ENCODE measurements at regions not wholly inside any gene's neighbourhood (a gene's known extent, or its start where the extent isn't known, plus 50 kb on each side); places are given as distances from the start of the nearest gene placed in this dataset.
"Not testable (repeated sequence)": the region's sequence is repeated elsewhere in the genome, so short reads cannot be mapped to it uniquely, and the experiment has no call there.

DNA sequence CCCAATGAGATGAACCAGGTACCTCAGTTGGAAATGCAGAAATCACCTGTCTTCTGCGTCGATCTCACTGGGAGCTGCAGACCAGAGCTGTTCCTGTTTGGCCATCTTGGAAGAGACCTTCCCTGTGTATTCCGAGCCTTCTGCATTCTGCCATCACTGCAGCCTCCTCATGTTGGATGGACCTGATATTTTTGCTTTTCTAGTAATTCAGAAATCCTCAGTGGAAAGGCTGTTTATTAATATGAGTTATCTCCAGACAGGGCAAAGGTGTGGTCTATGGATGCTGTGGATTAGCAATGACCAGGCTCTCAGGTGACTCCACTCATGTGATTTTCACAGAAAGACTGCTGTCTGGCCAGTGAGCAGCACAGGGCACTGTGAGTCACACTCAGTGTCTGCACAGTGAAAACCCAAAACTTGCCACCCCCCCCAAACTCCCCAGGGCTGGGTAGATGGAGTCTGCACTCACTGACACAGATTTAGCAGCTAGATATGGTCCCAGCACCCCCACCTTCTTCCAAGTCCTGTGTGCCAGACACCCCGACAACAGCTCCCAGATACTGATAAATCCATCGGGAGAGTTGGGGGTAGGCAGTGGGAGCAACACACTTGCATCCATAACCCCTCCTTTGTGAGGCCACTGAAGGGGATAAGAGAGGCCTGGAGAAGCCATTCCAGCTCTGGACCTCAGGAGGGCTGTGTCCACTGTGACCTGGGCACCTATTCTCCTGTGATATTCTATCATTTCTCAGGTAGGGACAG, 75.2 kb upstream of the TOP3B start:
- DNase-seq (ENCODE audit: low spot score): no peak

DNA sequence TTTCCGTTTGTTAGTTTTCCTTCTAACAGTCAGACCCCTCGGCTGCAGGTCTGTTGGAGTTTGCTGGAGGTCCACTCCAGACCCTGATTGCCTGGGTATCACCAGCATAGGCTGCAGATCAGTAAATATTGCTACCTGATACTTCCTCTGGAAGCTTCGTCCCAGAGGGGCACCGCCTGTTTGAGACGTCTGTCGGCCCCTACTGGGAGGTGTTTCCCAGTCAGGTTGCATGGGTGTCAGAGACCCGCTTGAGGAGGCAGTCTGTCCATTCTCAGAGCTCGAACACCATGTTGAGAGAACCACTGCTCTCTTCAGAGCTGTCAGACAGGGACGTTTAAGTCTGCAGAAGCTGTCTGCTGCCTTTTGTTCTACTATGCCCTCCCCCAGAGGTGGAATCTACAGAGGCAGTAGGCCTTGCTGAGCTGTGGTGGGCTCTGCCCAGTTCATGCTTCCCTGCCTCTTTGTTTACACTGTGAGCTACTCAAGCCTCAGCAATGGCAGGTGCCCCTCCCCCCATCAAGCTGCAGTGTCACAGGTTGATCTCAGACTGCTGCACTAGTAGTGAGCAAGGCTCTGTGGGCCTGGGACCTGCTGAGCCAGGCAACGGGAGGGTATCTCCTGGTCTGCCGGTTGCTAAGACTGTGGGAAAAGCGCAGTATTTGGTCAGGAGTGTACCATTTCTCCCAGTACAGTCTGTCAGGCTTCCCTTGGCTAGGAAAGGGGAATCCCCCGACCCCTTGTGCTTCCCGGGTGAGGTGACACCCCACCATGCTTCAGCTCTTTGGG, 74.4 kb upstream of the TOP3B start:
- DNase-seq (ENCODE audit: low spot score): not testable (repeated sequence)

DNA sequence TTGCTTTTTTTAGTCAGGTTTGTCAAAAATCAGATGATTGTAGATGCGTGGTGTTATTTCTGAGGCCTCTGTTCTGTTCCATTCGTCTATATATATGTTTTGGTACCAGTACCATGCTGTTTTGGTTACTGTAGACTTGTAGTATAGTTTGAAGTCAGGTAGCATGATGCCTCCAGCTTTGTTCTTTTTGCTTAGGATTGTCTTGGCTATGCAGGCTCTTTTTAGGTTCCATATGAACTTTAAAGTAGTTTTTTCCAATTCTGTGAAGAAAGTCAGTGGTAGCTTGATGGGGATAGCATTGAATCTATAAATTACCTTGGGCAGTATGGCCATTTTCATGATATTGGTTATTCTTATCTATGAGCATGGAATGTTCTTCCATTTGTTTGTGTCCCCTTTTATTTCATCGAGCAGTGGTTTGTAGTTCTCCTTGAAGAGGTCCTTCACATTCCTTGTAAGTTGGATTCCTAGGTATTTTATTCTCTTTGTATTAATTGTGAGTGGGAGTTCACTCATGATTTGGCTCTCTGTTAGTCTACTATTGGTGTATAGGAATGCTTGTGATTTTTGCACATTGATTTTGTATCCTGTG, 70.1 kb upstream of the TOP3B start:
- not testable (repeated sequence) for DNase-seq (ENCODE audit: low spot score)

DNA sequence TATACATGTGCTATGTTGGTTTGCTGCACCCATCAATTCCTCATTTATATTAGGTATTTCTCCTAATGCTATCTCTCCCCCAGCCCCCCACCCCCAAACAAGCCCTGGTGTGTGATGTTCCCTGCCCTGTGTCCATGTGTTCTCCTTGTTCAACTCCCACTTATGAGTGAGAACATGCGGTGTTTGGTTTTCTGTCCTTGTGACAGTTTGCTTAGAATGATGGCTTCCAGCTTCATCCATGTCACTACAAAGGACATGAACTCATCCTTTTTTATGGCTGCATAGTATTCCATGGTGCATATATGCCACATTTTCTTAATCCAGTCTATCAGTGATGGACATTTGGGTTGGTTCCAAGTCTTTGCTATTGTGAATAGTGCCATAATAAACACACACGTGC, 68.4 kb upstream of the TOP3B start:
- DNase-seq (ENCODE audit: low spot score): not testable (repeated sequence)

DNA sequence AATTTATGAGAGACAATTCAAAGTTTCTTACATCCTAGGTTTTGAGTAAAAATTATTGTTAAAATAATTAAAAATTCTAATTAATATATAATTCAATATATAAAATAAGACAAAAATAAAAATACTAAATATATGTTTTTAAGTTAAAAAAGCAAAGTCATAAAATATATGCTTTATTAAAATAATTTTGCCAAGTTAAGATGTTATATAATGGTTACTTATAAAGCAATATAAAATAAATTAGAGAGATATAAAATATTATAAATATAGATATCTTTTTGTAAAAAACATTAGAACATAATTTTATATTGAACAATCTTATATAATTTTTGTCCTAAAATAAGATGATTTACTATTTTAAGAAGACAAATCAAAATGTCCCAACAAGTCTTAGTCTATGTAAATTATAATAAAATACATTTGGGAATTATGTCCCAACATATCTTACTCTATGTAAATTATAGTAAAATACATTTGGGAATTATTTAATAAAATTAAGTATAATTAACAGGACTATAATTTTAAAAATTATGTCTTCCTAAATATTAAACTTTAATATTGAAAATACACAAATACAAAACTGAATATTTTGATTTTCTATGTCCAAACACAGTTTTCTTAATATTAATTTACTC, 67.7 kb upstream of the TOP3B start:
- no peak for DNase-seq (ENCODE audit: low spot score)

DNA sequence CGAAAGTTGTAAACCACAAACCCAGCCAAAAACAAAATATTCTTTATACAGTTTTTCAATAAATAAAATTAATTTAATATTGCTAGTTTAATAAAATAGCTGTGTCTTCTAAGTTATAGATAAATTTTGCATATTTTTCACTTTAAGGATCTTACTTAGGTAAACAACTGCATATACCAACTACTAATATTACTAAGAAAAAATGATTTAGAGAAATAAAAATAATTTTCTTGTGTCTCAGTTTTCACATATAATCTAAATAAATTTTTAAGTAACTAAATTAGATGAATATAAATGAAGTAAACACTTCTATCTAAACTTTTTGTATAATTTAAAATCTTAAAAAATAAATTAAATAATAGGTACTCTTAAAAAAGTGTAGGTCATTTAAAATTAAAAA, 67.1 kb upstream of the TOP3B start:
- no peak for DNase-seq (ENCODE audit: low spot score)

DNA sequence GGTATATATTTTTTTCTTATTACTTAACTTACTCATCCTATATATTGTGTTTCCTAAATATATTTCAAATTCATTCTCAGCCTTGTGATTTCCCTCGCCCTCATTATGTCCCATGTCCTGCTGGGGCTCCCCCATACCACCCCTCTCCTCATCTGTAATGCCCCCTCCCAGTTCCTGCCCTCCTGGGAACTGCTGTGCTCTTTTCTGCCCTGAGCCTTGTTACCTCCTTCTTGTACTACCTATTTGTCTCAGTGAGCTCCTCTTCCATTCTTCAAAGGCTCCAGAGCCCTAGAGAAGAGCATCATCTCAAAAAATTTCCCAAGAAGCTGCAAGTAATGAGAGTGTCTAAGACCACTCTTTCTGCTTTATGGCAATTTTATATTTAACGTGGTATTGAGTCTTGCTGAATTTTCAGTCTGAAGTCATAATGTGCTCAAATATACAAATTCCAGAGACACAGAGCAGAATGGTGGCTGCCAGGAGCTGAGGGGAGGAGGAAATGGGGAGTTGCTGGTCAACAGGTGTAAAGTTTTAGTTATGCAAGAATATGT, 66.5 kb upstream of the TOP3B start:
- no peak for DNase-seq (ENCODE audit: low spot score)

DNA sequence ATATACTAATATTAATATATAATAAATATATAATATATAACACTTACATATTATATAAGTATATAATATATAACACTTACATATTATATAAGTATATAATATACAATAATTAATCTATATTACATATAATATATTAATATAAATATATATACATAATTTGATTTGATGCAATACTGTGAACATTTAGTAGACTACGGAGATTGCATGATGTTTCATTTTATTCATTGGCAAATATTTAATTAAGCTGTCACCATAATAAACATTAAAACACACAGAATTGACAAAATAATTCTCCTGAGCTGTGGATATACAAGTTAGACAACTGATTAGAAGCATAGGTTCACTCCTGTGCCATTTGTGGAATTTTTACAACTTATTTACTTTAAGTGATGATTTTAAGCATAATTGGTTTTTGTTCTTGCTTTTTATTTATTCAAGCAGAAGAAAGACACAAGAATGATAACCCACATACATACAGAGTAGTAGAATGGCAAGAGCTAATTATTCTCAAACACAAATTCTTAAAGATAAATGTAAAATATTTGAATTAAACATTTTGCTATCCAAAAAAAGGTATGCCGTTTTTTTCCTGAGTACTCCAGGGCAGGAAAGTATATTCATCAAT, 65.8 kb upstream of the TOP3B start:
- DNase-seq (ENCODE audit: low spot score): no peak

DNA sequence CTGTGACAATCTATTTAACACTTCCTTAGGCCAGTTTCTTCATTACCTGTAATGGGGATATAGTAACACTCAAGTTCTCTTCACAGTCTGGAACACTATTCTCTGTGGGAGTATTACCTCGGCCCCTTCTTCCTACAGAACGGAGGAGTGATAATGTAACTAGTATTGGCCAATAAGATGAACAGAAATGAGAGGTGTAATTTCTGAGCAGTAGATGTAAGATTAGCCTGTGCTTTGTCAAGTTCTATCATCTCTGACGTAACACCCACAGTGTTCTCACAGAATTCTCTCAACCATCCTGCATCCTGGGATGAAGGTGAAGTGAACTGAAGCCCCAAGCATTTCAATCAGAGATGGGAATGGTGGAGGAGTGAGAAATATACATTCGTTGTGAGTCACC, 65.2 kb upstream of the TOP3B start:
- no peak for DNase-seq (ENCODE audit: low spot score)

DNA sequence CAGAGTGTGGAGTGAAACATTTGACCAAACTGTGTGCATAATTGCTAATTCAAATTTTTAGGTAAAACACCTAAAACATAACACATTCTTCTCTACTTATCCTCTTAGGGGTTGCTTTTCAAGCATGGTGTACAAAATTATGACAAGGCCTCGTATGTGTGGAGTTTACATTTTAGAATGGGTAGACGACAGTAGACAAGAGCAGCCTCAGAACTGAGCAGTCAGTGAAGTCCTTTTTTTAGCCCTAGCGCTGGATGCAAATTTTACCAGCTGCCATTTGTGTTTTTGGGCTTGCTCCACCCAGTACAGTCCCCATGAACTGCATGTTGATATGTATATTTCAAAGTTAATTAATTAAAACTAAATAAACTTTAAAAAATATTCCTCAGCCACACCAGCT, 64.7 kb upstream of the TOP3B start:
- DNase-seq (ENCODE audit: low spot score): no peak

DNA sequence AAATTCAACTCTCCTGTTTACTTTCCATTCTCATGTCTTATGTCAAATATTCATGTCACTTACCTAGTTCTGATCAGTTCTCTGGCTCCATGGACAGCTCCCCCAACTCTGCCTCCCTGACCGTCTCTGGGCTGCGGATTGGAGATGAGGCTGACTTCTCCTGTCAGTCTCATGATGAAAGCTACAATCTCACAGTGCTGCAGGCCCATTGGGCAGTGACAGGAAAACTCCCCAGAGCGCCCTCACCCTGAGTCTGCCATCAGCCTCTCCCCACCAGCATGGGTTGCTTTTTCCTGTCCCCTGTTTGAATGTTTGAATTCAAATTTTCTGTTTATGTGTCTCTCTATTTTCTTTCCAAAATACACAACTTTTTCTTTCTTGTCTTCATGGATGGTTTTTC, 63.8 kb upstream of the TOP3B start:
- no peak for DNase-seq (ENCODE audit: low spot score)

DNA sequence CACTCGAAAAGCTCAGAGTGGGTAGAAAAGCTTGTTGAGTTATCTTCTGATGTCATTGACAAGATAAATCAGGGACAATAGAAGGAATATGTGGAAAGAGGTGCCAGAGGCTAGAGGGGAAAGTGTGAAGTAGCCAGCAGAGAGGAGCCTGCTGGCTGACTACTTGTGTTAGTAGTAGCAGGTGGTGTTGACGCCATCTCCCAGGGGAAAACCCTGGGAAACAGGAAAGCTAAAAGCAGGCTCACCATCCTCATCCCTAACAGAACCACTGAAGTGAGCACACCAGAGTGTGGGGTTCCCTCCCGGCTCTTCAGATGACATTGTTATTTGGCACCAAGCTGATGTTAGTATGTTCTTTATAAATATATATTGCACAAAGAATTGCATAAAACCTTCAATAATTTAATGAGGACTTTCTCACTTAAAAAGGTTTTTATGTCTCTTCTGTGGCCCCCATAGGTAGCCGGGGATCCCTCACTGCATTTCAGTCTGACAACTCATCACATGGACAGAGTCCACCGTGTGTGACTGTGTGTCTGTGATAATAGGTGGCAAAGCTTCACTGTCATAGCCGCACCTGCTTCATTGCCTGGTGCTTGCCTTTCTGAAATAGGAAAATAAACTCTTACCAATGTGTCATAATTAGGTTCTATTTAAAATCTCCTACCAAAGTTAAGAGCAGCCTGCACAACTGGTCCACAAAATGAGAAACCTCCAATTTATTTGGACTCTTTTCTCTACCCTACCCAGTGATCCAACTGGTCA, 63.2 kb upstream of the TOP3B start:
- no peak for DNase-seq (ENCODE audit: low spot score)

DNA sequence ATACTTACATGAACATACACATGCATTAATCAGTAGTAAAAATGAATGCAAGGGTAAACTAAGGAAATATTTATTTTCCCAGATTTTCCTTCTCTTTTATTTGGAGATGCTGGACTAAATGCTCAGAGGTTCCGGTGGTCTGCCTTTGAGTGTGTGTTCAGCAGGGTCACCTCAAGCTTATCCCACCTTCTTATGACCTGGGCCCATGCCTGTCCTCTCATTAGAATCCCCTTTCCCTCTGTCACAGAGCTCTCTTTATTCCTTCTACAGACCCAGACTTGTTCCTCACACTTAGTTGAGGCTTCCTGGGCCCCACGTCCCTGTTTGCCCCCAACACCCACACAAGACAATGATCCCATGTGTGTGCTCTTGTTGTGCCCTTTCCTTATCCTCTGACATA, 61.6 kb upstream of the TOP3B start:
- DNase-seq (ENCODE audit: low spot score): no peak

DNA sequence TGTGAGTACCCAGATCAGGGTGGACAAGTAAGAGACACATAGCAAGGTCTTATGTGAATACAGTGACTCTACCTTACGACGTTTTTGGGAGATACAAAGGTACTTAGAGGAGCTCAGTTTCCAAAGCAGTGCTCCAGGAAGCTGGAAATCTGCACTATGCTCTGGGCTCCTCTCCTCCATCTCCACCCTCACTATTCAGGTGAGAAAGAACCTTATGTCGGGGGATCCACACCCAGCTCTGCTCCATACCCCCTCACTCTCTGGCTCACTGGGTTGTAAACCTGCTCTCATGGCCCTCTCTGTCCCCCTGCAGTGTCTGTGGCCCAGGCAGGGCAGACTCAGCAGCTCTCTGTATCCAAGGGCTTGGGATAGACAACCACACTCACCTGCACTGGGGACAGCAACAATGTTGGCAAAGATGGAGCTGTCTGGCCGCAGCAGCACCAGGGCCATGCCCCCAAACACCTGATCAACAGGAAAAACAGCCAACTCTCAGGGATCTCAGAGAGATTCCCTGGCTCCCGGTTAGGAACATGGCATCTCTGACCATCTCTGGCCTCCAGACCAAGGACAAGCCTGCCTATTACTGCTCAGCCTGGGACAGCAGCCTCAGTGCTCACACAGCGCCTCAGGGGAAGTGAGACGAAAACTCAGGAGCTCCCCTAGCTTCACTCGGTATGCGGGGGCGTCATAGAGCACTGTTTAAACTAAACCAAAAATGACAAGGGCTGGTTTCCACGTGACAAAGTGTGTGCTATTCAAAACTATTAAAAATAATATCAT, 60.9 kb upstream of the TOP3B start:
- DNase-seq (ENCODE audit: low spot score): no peak

DNA sequence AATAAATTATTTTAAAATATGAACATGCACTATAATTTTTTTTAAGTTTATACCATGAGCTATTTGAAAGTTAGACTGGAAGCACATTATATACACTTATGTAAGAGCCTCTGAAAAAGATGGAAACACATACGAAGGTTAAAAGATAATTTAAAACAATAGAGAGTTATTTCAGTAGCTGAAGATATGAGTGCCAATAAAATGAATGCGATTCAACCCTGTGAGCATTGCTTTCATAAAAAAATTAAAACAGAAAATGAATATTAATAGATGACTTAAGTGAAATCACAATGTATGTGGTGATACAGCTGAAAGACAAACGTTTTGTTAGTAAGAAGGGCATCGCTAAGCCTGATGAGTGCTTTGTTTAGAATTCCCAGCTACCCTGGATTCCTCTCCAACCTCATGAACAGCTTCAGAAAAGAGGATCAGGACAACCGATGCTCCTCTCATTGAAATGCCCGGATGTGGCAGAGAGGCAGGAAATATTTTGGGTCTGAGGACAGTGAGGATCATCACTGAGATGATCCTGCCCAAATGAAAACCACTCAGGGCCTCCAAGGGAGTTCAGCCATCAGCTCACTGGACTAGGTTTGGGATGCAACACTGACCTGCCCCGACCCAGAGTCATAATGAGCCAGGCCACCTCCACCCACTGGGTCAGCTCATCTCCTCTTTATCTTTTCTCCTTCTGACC, 60.2 kb upstream of the TOP3B start:
- no peak for DNase-seq (ENCODE audit: low spot score)

DNA sequence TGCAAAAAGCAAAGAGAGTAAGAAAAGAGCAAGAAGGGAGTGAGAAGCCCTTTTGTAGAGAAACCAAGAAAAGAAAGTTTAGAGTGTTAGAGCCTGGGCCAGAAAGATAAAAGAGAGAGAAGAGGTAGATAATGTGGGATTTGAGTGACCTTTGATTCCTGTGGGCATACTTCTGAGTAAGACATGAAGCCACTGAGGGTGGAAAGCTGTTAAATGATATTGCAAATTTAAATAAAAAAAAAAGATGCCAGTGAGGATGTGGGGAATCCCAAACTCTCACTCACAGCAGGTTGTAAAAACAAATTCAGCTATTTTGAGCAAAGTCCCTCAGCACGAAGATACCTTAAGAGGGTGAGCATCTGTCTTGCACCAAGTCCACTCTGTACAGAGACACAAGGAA, 59.4 kb upstream of the TOP3B start:
- DNase-seq (ENCODE audit: low spot score): no peak

DNA sequence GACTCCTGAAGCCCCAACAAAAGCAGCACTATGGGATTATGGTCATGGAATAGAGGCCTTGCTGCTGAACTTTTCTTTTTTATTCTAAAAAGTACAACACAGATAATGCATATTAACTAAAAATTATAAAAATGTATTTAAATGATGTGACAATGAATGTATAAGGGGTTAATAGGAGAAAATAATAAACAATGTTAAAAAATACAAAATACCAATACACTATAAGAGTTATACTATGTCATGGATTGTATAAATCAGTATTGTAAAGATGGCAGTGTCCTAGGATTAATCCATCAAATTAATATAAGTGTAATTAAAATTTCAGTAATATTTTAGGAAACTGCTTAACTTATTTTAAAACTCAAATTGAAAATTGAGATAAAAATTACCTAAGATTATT, 58.3 kb upstream of the TOP3B start:
- no peak for DNase-seq (ENCODE audit: low spot score)

DNA sequence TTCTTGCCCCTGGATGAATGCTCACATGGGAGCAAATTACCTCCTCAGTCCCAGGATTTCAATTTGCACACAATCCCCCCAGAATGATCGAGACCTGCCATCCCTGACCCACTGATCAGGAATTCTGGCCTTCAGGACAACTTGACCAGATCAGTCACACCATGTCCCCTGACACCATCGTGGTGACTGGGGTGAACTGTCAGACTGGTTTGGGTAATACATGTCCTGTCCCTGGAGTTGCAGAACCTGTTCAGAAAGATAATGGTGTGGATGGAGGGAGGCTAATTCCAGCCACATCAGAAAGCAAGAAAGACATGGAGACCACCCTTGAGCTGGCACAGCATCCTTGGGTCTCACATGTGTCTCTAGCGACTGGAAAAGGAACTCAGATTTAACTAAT, 57.9 kb upstream of the TOP3B start:
- no peak for DNase-seq (ENCODE audit: low spot score)

DNA sequence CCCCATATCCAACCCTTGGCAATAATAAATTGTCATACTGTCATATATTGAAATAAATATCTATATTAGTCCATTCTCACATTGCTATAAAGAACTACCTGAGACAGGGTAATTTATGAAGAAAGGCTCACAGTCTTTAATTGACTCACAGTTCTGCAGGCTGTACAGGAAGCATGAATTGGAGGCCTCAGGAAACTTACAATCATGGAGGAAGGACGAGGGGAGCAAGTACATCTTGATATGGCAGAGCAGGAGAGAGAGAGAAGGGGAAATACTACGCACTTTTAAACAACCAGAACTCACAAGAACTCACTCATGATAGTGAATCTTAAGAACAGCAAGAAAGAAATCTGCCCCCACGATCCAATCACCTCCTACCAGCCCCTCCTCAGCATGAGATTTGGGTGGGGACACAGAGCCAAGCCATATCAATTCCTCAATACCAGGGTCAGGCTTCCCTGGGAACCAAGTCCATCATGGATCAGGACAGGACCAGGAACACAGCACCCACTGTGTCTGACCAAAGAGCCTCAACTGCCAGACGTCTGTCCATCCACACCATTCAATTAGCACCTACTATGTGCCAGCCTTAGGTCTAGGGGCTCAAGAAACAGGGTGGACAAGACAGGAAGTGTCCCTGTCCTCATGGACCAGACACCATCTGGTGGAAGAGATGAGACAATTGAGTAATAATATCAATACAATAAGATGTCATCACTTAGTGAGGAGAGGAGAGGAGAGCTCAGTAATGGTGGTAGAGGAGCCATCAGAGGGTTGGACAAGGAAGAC, 56.9 kb upstream of the TOP3B start:
- no peak for DNase-seq (ENCODE audit: low spot score)
